ENCODE measurements at regions not wholly inside any gene's neighbourhood (a gene's known extent, or its start where the extent isn't known, plus 50 kb on each side); places are given as distances from the start of the nearest gene placed in this dataset.

- no peak for DNase-seq
Observed at GRCh38 chr18:45447355-45448265, 167.7 kb upstream of the SLC14A2 start.

- DNase-seq = no peak
Observed at GRCh38 chr18:45448871-45449270, 166.4 kb upstream of the SLC14A2 start.

GRCh38 chr18:45449418-45450227 lies 165.7 kb upstream of the SLC14A2 start:
- no peak for DNase-seq

GRCh38 chr18:45456090-45457021 lies 158.9 kb upstream of the SLC14A2 start:
- DNase-seq = no peak

- DNase-seq = no peak
Observed at GRCh38 chr18:45458033-45458432, 157.2 kb upstream of the SLC14A2 start.

- DNase-seq = no peak
Observed at GRCh38 chr18:45462179-45462578, 153.1 kb upstream of the SLC14A2 start.

GRCh38 chr18:45463451-45463850 lies 151.8 kb upstream of the SLC14A2 start:
- DNase-seq = no peak

- no peak for DNase-seq
Observed at GRCh38 chr18:45464619-45465018, 150.7 kb upstream of the SLC14A2 start.

GRCh38 chr18:45467293-45467692 lies 148.0 kb upstream of the SLC14A2 start:
- DNase-seq = no peak

GRCh38 chr18:45467945-45468344 lies 147.3 kb upstream of the SLC14A2 start:
- no peak for DNase-seq

- DNase-seq = no peak
Observed at GRCh38 chr18:45478889-45479288, 136.4 kb upstream of the SLC14A2 start.

GRCh38 chr18:45480219-45481015 lies 134.9 kb upstream of the SLC14A2 start:
- DNase-seq = no peak

GRCh38 chr18:45481821-45482220 lies 133.5 kb upstream of the SLC14A2 start:
- no peak for DNase-seq

GRCh38 chr18:45482286-45482685 lies 133.0 kb upstream of the SLC14A2 start:
- no peak for DNase-seq

GRCh38 chr18:45487581-45487980 lies 127.7 kb upstream of the SLC14A2 start:
- no peak for DNase-seq

GRCh38 chr18:45488645-45489044 lies 126.6 kb upstream of the SLC14A2 start:
- DNase-seq = no peak

- DNase-seq = no peak
Observed at GRCh38 chr18:45493830-45494229, 121.4 kb upstream of the SLC14A2 start.

- no peak for DNase-seq
Observed at GRCh38 chr18:45494811-45495210, 120.5 kb upstream of the SLC14A2 start.

GRCh38 chr18:45496741-45497140 lies 118.5 kb upstream of the SLC14A2 start:
- DNase-seq = no peak

GRCh38 chr18:45497595-45498286 lies 117.5 kb upstream of the SLC14A2 start:
- DNase-seq = no peak

- no peak for DNase-seq
Observed at GRCh38 chr18:45498287-45498658, 117.0 kb upstream of the SLC14A2 start.

All from activated T-cell treated with anti-CD3 and anti-CD28 coated beads, Interleukin-2, amount 50 U/mL, for 1 hour (primary cell).